HG03066 (cell line): ENCODE measurements at regions not wholly inside any gene's neighbourhood (a gene's known extent, or its start where the extent isn't known, plus 50 kb on each side); places are given as distances from the start of the nearest gene placed in this dataset.
"Not testable (repeated sequence)": the region's sequence is repeated elsewhere in the genome, so short reads cannot be mapped to it uniquely, and the experiment has no call there.

Experiments used
- ATAC-seq: cut with Tn5 transposase; IDR thresholded peaks from one replicate; pipeline ENCODE4 v1.9.1; 2021; ENCODE audit warnings: low read depth; ENCODE audit not compliant: unreplicated experiment

DNA sequence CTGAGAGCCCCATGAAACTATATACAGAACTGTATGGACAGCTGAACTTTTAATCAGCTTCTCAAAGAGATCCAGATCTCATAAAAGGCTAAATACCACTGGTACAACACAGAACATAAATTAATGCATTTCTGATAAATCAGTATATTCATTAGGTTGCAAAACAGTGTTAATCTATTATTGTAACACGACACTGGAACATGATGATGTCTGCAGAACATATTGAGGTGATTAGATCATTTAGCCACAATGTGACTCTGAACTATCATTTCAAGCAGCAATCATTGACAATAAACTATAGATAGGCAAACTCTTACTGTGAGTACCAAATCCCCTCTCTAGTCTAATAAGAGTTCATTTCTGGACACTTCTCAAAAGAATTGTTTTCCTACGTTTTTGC is 50.3 kb downstream of the GASK1B start:
- no peak for ATAC-seq

DNA sequence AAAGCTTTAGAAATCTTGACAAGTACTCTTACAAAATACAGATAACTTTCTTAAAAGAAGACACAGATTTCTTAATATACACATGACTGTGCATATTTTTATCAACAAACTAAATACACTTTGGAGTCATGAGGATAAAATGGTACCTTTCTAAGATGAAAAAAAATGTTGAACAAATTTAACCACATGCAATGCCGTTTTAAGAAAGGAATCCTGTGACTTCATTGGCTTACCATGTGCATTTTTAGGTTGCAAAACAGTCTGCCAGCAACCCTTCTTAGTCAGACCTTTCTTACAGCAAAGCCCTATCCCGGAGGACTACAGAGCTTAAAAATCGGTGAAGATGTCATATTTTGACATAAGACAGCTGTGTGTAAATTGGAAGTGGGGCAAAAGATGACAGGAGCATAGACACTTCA is 51.7 kb downstream of the GASK1B start:
- ATAC-seq, result no peak

DNA sequence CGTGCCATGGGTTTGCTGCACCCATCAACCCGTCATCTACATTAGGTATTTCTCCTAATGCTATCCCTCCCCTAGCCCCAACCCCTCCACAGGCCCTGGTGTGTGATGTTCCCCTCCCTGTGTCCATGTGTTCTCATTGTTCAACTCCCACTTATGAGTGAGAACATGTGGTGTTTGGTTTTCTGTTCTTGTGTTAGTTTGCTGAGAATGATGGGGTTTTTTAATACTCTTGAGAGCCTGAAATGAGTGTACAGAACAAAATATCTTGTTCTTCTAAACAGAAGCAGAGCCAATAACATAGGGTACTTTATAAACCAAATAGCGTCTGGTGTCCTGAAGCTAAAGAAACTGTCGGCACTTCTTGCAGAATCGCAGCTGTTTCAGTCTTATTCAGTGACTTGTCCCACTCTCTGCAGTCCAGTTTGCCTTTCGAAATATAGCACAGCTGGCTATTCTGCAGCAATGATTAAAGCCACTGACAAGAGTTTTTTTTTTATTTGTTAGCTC is 52.1 kb downstream of the GASK1B start:
- not testable (repeated sequence) for ATAC-seq

DNA sequence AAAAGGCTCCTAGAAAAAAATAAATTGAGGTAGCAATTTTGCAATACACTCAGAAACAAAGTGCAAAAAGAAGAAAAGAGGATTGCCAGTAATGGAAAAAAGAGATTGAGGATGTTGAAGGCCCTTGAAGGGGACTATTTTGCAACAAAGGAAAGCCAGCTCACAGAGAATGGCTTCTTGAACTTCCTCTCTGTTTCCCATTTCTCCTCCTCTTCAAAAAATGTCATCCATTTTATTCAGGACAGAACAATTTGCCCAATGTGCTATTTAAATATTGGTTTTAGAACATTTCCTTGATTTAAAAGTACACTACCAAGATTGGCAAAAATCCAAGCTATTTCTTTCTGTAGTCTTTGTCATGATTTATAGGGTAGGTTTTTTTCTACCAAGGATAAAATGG is 60.2 kb downstream of the GASK1B start:
- no peak for ATAC-seq

DNA sequence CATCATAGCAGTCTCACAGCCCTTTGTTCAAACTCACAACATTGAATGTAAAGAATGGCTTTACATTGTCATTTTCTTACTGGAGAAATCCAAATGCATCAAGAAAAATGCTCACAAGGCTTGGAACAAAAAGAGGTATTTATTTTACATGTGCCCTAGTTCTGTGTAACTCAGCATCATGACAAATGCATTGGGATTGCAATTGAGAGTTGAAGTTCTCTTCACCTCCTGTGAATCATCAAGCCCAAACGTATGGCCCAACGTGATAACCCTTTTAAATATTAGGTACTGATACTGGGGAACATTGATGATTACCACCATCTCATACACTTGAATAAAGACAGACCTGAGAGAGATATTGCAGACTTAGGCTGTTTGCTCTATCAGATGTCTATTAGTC is 61.6 kb downstream of the GASK1B start:
- no peak for ATAC-seq

DNA sequence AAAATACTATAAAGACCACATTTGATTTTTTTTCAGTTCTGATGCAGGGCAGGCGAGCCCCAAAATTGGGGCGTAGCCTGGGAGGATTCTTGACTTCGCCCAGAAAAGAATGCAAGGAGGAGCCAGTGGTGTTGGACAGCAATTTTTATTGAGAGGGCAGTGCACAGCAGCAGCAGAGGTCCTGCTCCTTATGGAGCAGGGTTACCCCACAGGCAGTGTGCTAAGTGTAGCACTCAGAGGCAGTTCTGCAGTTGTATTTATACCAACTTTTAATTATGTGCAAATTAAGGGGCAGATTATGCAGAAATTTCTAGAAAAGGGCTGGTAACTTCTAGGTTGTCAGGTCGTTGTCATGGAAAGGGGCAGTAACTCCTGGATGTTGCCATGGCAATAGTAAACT is 69.9 kb downstream of the GASK1B start:
- no peak for ATAC-seq

DNA sequence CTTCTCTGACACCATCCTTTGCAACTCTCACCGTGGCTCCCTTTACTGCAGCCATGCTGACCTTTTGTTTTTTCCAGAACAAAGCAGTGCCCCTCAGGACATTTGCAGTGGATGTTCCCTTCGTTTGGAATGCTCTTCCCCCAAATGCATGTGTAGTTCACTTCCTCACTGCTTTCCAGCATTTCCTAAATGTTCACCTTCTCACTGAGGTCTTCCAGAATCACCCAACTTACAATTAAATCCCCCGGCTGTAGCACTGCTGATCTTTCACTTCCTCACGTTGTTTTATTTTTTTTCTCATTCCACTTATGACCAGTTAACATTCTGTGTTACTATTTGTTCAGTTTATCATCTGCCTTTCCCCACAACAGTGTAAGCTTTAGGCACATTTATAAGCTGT is 73.1 kb downstream of the GASK1B start:
- ATAC-seq, result no peak

DNA sequence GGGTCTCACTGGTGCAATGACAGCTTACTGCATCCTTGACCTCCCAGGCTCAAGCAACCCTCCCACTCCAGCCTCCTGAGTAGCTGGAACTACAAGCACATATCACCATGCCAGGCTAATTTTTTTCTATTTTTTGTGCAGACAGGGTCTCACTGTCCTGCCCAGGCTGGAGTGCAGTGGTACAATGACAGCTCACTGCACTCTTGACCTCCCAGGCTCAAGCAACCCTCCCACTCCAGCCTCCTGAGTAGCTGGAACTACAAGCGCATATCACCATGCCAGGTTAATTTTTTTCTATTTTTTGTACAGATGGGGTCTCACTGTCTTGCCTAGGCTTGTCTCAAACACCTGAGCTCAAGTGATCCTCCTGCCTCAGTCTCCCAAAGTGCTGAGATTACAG is 74.0 kb downstream of the GASK1B start:
- ATAC-seq, result no peak

DNA sequence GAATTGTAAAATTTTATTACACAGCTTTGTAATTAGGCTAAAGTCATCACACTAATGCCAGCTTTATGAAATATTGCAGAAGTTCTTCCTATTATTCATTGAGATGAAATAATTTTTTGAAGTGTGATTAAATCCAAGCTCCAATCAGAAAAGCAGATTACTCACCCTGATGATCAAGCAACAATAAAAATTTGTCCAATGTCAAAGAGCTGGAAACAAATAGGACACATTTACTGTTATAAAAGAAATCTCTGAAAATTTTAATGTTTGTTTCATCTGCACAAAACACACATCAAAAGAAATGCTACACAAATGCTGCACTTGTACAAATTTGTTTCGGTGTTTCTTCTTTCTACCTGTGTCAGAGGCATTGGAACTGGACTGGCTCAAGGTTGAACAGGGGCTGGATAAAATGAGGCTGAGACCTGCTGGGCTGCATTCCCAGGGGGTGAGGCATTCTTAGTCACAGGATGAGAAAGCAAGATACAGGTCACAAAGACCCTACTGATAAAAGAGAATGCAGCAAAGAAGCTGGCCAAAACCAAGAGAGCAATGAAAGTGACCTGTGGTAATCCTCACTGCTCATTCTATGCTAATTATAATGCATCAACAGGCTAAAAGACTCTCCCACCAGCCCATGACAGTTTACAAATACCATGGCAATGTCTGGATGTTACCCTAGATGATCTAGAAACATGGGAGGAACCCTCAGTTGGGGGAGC is 78.3 kb downstream of the GASK1B start:
- ATAC-seq, result no peak

DNA sequence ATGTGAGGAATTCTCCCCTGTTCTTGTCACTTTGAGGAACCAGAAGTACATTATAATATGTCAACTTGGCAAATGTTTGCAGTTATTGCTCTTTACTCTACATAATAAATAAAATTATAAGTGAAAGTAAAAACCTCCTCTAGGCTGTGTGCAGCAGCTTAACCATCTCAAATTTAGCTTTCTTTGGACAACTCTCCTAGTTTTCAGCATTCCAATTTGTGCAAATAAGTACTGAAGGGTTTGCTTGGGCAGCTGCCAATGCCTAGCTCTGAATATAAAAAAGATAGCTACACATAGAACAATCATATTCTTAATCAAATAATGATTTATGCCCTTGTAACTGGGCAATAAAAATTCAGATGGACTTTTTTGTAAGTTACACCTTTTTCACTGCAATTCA is 82.5 kb downstream of the GASK1B start:
- no peak for ATAC-seq

DNA sequence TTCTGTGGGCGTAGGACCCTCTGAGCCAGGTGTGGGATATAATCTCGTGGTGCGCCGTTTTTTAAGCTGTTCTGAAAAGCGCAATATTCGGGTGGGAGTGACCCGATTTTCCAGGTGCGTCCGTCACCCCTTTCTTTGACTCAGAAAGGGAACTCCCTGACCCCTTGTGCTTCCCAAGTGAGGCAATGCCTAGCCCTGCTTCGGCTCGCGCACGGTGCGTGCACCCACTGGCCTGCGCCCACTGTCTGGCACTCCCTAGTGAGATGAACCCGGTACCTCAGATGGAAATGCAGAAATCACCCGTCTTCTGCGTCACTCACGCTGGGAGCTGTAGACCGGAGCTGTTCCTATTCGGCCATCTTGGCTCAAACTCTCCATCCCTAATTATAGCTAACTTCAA is 82.9 kb downstream of the GASK1B start:
- not testable (repeated sequence) for ATAC-seq

DNA sequence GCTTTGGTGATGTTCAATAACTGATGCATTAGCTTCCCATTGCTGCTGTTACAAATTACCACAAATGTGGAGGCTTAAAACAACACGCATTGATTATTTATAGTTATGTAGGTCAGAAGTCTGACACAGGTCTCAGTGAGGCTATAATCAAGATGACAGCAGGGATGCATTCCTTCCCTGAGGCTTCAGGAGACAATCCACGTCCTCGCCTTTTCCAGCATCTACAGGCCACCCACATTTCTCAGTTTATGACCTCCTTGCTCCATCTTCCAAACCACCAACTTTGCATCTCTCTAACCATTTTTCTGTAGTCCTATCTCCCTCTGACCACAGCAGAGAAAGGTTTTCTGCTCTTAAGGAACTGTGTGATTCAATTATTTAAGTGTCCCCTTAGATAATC is 92.5 kb downstream of the GASK1B start:
- ATAC-seq, result no peak

DNA sequence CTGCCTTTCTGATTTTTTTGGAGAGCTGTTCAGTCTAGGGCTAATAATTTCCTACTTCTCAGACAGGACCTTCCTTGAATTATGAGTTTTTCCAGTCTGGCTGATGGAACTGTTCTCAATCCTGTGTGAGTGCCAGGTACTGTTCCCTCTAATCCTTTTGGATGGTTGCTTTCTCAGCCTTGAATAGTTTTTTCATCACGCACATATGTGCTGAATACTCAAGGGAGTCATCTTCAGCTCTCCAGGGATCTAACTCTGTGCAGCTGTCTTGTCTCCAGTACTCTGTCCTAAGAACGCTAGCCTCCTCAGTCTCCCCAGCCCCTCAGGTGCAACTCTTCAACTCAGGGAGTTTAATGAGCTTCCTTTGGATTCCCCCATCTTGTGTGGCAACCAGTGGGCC is 93.2 kb downstream of the GASK1B start:
- no peak for ATAC-seq

DNA sequence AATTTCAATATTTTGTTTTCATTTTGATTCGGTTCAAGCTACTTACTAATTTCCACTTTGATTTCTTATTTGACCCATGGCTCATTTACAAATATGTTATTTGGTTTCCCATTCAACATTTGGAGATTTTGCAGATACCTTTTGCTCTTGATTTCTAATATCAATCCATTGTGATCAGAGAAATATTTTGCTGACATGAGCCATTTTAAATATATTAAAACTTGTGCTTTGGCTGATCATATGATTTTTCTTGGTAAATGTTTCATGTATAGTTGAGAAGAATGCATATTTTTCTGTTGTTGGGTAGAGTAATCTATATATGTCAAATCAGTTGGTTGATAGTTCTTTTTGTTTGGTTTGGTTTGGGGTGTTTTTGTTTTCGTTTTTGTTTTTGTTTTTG is 95.0 kb downstream of the GASK1B start:
- ATAC-seq, result no peak

DNA sequence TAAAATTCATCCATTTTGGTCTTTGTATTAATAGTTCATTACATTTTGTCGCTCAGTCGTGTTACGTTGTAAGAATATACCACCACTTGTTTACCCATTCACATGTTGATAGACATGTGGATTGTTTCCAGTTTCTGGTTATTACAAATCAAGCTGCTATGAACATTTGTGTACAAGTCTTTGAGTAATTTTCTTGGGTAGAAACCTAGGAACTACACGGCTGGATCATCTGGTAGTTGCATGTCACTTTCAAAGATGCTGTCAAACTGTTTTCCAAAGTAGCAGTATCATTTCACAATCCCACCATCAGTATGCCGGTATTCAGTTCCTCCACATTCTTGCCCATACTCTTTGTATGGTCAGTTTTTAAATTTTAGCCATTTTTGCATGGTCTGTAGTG is 98.0 kb downstream of the GASK1B start:
- no peak for ATAC-seq

DNA sequence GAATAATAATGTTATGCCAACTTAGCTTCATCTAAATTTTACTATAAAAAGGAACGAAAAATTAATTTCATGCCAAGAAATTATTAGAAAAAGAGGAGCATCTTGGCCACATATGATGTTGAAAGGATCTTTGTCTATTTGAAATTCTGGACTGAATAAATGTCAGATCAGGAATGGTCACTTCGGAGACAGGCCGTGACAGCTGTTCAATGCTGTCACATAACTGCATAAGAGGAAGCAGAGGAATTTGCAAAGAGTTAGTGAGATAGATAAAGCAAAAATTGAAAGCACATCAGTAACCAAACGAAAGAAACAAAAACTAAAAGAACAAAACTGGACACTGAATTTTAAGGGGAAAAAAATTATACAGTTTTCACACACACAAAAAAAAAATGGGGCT is 100.9 kb downstream of the GASK1B start:
- ATAC-seq, result no peak

DNA sequence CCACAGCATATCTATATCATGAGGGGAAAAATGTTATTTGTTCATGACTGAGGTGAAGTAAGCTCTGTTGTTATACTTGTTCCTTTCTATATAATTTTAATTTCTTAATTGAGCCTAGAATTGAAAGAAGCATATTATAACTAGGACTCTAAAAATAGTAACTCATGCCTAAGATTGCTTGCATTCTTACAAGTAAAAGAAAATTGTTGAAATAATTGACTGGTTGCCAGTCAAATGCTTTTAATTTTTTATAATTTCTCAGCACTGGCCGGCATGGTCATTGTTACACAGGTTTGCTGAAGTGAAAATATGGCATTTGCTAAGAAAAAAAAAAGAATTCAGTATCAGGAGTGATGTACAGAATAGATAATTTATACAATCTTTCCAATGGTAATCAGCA is 104.8 kb downstream of the GASK1B start:
- no peak for ATAC-seq

DNA sequence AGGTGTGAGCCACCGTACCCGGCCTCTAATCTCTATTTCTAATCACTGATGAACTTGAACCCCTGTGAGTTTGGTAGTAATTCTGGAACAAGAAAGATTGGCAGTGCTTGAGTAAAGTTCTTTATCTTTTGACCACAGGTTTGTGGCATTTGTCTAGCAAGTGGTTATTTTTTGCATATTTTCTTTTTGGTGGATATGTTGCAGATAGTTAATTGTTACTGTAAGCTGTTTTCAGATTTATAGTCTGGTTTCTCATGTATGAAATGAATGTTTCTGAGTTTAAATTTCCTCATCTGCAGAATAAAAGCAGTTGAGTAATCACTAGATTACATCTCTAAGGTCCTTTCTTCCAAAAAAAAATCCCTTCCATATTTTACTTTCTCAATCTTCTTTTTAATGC is 105.2 kb downstream of the GASK1B start:
- no peak for ATAC-seq

DNA sequence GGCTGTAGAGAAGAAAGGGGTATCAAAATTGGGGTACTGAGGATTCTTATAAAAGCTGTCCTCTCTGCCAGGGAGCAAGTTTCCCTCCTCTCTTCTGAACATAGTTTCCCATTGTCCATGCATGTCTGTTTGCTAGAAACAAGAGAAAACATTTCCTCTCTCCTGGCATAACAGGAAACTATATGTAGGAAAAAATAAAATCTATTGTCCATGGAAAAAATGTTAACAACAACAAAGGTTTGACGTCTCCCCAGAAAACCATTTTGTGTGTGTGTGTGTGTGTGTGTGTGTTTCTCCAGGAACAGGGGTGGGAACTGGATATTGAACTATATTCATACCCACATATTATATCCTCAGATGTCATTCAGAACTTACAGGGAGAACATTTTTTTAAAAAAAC is 107.2 kb downstream of the GASK1B start:
- no peak for ATAC-seq

DNA sequence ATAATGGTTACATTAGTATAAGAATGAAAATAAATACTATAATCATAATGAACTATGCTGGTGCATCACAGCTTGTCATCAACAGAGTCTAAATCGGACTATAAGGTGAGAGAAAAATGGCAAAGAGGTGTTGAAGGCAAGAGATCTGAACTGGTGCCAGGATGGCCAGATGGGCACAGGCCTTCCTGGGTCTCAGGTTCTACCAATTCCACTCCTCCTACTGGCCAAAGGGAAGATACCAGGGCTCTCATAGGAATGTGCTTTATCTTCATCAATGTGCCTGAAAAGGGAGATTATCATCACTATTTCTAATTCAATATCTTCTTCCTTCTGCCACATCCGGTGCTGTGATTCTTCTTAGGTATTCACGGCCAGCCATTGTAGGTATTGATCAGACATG is 107.6 kb downstream of the GASK1B start:
- ATAC-seq, result no peak

DNA sequence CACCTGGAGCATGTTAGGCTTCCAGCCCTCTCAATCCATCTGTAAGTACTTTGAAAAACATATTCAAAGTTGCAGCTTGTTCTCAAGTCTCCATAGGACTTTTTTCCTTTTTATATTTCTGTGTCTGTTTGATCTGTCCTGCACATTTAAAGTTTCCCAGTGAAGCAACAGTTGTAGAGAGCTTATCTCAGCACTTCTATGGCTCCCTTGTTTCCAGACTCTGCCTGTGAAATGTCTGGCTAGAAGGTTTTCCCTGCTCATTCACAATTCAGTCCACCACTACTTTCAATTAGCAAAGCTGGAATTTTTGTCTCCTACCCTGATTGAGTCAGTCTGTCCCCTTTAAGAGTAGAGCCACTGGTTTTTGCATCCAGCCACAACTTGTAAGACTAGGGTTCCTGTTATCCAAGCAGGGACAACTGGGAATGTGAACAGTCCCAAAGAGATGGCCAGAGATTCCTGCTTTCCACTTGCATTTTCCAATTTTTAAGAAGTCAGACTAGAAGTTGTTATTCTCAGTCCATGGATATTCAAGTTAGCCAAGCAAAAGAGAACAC is 116.1 kb downstream of the GASK1B start:
- ATAC-seq, result no peak

DNA sequence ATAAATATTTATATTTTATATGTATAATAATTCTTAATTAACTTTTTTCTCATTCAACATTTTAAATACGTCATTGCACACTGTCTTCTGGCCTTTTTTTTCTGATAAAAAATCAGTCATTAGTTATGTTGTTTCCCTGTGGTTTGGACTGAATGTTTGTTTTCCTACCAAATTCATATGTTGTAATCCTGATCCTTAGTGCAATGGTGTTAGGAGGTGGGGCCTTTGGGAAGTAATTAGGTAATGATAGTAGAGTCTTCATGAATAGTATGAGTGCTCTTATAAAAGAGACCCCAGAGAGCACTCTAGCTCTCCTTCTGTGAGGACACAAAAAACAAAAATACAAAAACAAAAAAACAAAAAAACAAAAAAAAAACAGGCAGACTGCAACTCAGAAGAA is 117.2 kb downstream of the GASK1B start:
- no peak for ATAC-seq

DNA sequence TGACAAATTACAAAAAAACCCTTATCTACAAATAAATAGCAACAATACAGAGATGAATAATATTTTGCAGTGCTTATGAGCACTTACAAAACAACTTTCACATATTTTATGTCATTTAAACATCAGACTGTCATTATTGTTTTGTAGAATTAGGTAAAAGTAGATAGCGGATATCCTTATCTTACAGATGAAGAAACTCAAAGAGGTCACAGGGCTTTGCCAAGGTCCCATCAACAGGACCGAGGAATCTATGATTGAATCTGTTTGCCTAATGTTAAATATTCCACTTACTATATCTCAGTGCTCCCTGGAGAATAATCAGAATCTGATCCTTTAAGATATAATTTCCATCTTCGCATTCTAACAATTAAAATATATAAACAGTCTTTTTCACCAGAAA is 119.0 kb downstream of the GASK1B start:
- ATAC-seq, result no peak
